B cell (primary cell): ENCODE measurements at regions not wholly inside any gene's neighbourhood (a gene's known extent, or its start where the extent isn't known, plus 50 kb on each side); places are given as distances from the start of the nearest gene placed in this dataset.

Experiments used
- EZH2 ChIP-seq: IDR thresholded peaks from 2 replicates; pipeline ENCODE4 v1.6.1; 2012; ENCODE audit warnings: borderline replicate concordance, low read depth, mild to moderate bottlenecking, moderate library complexity, low read length; ENCODE audit not compliant: insufficient read depth, poor library complexity, severe bottlenecking
- TF ChIP-seq, protein P1 (sequence below): fragments of 200-600 bp; IDR thresholded peaks from one replicate; pipeline ENCODE4 v1.8.0; 2022; ENCODE audit warnings: antibody characterized with exemption, mild to moderate bottlenecking

DNA sequence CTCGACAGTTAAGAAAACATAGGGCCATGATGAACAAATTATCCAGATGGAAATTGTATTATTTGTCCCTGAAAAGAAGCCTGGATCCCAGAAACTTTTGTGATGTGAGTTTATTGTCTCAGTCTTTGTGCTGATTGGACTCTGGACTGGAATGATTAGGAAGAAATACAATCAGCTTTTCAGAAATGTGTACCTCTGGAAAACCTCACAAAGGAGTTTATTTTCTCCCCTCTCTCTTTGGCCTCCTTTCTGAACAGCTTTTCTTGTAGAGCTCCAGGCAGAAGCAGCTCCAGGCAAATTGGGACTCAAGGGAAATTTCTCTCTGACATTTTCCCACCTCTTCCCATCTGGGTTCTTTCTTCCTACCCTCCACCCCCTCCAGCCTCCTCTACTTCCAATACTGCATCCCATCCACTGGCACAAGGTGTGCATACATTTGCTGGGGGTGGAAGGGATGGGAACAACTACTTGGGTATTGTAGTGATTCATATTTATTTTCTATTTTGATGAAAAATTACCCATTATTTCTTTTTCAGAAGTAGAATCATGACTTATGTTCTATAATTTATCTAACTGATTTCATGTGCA is 119.7 kb downstream of the CD47 start:
- TF ChIP-seq, protein P1, sequence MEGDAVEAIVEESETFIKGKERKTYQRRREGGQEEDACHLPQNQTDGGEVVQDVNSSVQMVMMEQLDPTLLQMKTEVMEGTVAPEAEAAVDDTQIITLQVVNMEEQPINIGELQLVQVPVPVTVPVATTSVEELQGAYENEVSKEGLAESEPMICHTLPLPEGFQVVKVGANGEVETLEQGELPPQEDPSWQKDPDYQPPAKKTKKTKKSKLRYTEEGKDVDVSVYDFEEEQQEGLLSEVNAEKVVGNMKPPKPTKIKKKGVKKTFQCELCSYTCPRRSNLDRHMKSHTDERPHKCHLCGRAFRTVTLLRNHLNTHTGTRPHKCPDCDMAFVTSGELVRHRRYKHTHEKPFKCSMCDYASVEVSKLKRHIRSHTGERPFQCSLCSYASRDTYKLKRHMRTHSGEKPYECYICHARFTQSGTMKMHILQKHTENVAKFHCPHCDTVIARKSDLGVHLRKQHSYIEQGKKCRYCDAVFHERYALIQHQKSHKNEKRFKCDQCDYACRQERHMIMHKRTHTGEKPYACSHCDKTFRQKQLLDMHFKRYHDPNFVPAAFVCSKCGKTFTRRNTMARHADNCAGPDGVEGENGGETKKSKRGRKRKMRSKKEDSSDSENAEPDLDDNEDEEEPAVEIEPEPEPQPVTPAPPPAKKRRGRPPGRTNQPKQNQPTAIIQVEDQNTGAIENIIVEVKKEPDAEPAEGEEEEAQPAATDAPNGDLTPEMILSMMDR: no peak
- TF ChIP-seq EZH2: no peak
